ENCODE measurements at regions not wholly inside any gene's neighbourhood (a gene's known extent, or its start where the extent isn't known, plus 50 kb on each side); places are given as distances from the start of the nearest gene placed in this dataset.

GRCh38 chr10:131844529-131845084 lies 56.2 kb upstream of the PPP2R2D start:
- TF ChIP-seq EZH2 (optimal IDR thresholded peaks at IDR 0.05; ENCODE audit: low read depth, low read length) (no peak), CTCF (IDR thresholded peaks at IDR 0.05; ENCODE audit: low read length) (no peak), EZH2phosphoT487 (IDR thresholded peaks at IDR 0.05; ENCODE audit: low read length) (no peak)

Measured in MM.1S (cell line).